ENCODE measurements at regions not wholly inside any gene's neighbourhood (a gene's known extent, or its start where the extent isn't known, plus 50 kb on each side); places are given as distances from the start of the nearest gene placed in this dataset.

GRCh38 chr14:94926176-94926575 is 156.3 kb upstream of the GSC start:
- TF ChIP-seq CBFB (CRISPR knock-in tag; IDR thresholded peaks at IDR 0.05; ENCODE audit: low read depth) (no peak), MXD4 (CRISPR knock-in tag; IDR thresholded peaks at IDR 0.05; ENCODE audit: borderline replicate concordance) (no peak), PREB (CRISPR knock-in tag; IDR thresholded peaks at IDR 0.05; ENCODE audit: borderline replicate concordance) (no peak), E2F1 (CRISPR knock-in tag; IDR thresholded peaks at IDR 0.05) (no peak), ESRRA (CRISPR knock-in tag; IDR thresholded peaks at IDR 0.05; ENCODE audit: borderline replicate concordance) (no peak), FOXJ3 (CRISPR knock-in tag; IDR thresholded peaks at IDR 0.05; ENCODE audit: borderline replicate concordance) (no peak), KAT7 (CRISPR knock-in tag; IDR thresholded peaks at IDR 0.05; ENCODE audit: borderline replicate concordance) (no peak), SP1 (CRISPR knock-in tag; conservative IDR thresholded peaks at IDR 0.05) (no peak), ZBTB21 (CRISPR knock-in tag; IDR thresholded peaks at IDR 0.05; ENCODE audit: borderline replicate concordance) (no peak)
- TF ChIP-seq, protein P1, sequence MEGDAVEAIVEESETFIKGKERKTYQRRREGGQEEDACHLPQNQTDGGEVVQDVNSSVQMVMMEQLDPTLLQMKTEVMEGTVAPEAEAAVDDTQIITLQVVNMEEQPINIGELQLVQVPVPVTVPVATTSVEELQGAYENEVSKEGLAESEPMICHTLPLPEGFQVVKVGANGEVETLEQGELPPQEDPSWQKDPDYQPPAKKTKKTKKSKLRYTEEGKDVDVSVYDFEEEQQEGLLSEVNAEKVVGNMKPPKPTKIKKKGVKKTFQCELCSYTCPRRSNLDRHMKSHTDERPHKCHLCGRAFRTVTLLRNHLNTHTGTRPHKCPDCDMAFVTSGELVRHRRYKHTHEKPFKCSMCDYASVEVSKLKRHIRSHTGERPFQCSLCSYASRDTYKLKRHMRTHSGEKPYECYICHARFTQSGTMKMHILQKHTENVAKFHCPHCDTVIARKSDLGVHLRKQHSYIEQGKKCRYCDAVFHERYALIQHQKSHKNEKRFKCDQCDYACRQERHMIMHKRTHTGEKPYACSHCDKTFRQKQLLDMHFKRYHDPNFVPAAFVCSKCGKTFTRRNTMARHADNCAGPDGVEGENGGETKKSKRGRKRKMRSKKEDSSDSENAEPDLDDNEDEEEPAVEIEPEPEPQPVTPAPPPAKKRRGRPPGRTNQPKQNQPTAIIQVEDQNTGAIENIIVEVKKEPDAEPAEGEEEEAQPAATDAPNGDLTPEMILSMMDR (IDR thresholded peaks at IDR 0.05) = no peak
- TF ChIP-seq, protein P2, sequence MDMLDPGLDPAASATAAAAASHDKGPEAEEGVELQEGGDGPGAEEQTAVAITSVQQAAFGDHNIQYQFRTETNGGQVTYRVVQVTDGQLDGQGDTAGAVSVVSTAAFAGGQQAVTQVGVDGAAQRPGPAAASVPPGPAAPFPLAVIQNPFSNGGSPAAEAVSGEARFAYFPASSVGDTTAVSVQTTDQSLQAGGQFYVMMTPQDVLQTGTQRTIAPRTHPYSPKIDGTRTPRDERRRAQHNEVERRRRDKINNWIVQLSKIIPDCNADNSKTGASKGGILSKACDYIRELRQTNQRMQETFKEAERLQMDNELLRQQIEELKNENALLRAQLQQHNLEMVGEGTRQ (CRISPR knock-in tag; IDR thresholded peaks at IDR 0.05) = no peak
- TF ChIP-seq, protein P3, sequence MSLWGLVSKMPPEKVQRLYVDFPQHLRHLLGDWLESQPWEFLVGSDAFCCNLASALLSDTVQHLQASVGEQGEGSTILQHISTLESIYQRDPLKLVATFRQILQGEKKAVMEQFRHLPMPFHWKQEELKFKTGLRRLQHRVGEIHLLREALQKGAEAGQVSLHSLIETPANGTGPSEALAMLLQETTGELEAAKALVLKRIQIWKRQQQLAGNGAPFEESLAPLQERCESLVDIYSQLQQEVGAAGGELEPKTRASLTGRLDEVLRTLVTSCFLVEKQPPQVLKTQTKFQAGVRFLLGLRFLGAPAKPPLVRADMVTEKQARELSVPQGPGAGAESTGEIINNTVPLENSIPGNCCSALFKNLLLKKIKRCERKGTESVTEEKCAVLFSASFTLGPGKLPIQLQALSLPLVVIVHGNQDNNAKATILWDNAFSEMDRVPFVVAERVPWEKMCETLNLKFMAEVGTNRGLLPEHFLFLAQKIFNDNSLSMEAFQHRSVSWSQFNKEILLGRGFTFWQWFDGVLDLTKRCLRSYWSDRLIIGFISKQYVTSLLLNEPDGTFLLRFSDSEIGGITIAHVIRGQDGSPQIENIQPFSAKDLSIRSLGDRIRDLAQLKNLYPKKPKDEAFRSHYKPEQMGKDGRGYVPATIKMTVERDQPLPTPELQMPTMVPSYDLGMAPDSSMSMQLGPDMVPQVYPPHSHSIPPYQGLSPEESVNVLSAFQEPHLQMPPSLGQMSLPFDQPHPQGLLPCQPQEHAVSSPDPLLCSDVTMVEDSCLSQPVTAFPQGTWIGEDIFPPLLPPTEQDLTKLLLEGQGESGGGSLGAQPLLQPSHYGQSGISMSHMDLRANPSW (CRISPR knock-in tag; conservative IDR thresholded peaks at IDR 0.05; ENCODE audit: low read depth) = no peak

Measured in WTC11 (cell line).